ENCODE measurements at regions not wholly inside any gene's neighbourhood (a gene's known extent, or its start where the extent isn't known, plus 50 kb on each side); places are given as distances from the start of the nearest gene placed in this dataset.

DNA sequence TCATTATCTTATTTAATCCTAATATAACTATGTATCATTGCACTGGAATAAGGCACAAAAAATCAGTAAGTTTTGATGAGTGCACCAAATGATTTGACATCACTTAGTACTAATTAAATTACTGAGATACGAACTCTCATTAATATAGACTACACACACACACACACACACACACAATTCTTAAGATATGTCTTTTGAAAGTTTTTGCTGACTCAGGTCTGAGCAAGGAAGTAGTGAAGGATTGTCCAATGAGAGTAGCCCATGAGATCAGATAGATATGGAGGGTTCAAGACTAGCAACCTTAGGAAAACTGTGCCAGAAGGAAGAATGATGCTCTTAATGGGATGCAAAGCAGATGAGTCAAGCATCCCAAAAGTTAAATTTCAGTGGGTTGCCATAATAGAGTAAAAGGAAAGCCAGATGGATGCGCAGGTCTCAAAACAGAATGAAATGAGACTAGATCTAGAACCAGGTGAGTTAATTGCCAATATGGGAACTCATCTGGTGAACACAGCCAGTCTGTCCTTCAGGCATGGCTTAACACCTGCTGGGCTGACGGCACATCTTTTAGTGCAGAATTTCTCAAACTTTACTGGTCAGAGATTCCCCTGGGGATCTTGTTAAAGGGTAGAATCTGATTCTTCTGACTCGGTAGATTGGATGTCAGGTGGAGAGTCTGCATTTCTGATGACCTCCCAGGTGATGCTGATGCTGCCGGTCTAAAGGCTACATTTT, 197.0 kb upstream of the NR4A3 start:
- TF ChIP-seq, protein P1, sequence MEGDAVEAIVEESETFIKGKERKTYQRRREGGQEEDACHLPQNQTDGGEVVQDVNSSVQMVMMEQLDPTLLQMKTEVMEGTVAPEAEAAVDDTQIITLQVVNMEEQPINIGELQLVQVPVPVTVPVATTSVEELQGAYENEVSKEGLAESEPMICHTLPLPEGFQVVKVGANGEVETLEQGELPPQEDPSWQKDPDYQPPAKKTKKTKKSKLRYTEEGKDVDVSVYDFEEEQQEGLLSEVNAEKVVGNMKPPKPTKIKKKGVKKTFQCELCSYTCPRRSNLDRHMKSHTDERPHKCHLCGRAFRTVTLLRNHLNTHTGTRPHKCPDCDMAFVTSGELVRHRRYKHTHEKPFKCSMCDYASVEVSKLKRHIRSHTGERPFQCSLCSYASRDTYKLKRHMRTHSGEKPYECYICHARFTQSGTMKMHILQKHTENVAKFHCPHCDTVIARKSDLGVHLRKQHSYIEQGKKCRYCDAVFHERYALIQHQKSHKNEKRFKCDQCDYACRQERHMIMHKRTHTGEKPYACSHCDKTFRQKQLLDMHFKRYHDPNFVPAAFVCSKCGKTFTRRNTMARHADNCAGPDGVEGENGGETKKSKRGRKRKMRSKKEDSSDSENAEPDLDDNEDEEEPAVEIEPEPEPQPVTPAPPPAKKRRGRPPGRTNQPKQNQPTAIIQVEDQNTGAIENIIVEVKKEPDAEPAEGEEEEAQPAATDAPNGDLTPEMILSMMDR (IDR thresholded peaks at IDR 0.05; ENCODE audit: control extremely low read depth in 1 of 3, insufficient read depth in 1 of 3, low read depth in 1 of 3, low read length in 3 of 3), result no peak
- TF ChIP-seq POLR2A (IDR thresholded peaks at IDR 0.05; ENCODE audit: control extremely low read depth in 1 of 2, low read depth in 2 of 2, low read length in 2 of 2) (no peak), POLR2AphosphoS5 (IDR thresholded peaks at IDR 0.05; ENCODE audit: low read depth, low read length) (no peak), ASH2L (IDR thresholded peaks at IDR 0.05; ENCODE audit: low read length) (no peak)
